IPS DF 4.7 (cell line): ENCODE measurements at regions not wholly inside any gene's neighbourhood (a gene's known extent, or its start where the extent isn't known, plus 50 kb on each side); places are given as distances from the start of the nearest gene placed in this dataset.

Experiments
- DNase-seq: peaks from one replicate; pipeline ENCODE4 v3.0.0-alpha.2; 2013; ENCODE audit warnings: low spot score; ENCODE audit errors: extremely low read depth

GRCh38 chr11:103661991-103662390 lies 374.4 kb upstream of the DDI1 start:
- no peak for DNase-seq

DNA sequence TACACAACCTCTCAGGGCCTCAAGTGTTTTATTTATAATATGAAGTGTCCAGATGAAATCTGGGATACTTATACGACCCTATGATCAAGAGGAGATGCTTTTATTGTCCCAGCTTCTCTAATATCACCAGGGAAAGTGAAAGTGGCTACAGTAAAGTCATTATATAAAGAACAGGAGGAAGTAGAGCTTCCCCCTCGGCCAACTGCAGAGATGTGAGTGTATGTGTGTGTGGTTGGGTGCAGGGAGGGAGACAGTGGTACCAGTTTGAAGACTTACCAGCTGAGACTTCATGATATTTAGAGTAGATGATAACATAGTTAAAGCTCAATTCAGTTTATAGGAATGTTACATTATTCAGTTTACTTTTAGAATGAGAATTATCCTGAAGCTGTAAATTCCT lies 373.6 kb upstream of the DDI1 start:
- DNase-seq, result no peak

GRCh38 chr11:103668859-103669258 lies 367.6 kb upstream of the DDI1 start:
- no peak for DNase-seq

DNA sequence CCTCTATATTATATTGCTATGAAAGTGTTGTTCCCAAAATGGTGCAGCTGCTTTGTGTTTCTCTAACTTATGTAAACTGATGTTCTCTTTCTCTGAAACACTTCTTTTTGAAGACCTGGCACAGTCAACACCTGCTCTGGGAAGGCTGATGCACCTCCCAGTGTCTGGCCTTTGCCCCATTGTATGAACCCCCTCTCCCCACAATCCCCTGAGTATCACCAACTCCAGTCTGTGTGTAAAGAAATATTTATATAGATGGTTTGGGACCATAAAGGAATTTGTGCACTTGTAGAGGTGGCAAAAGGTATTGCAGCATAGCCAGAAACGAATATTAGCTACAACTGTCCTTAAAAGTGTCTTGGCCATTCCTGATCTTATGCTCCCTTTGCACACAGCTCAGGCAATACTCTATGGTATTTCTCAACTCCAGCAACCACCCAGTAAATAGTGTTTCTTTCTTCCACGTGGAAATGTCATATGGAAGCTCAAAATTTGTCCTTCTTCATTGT lies 365.2 kb upstream of the DDI1 start:
- no peak for DNase-seq

- DNase-seq, result no peak
These were observed 362.7 kb upstream of the DDI1 start for GRCh38 chr11:103673773-103674172.

DNA sequence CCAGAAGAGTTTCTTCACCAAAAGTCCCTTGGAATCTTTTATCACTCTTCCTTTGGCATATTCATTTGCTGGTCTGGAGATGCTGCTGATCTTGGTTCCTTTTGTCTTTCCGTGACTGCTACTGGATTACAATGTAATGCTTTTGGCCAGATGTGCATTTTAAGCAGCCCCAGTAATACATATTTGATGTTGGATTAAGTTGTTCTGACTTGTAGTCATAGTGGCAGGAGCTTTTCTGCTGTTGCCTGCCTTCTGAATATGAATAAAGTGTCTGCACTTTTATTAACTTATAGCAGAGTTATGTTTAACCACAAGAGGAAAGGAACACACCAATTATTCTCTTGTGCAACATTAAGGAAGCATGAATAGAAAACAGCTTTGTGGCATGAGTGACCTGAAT lies 360.0 kb upstream of the DDI1 start:
- DNase-seq, result no peak

DNA sequence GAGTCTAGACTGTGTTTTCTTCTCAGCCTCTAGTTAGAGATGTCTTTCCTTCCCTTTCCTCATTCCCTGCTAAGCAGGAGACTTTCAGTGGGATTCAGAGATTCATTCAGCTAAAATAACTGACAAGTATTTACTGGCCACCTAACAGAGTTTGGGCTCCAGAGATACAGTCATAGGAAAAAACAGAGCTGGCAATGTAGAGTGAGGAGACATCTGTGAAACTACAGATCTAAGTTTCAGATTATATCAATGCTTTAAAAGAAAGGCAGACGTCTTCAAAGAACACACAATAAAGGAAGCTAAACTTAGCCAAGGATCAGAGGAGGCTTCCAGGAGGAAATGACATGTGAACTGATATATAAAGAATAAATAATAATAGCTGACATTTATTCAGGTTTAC lies 355.6 kb upstream of the DDI1 start:
- no peak for DNase-seq

DNA sequence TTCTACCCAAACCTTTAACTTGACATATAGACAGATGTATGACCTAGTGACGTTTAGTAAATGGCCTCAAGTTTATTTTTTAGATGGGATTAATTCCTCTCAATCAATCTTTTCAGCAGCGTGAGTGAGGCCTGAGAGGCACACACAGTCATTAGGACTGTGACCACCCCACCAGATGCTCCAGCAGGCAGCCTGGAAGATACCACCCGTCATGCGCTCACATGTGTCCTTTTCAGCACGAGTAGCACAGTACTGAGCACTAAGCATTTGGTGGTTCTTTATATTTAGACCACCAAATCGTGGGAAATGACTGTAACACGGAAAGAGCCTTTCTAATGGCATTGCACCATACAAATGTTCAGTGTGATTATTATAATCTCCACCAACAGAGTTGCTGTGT lies 354.6 kb upstream of the DDI1 start:
- no peak for DNase-seq

DNA sequence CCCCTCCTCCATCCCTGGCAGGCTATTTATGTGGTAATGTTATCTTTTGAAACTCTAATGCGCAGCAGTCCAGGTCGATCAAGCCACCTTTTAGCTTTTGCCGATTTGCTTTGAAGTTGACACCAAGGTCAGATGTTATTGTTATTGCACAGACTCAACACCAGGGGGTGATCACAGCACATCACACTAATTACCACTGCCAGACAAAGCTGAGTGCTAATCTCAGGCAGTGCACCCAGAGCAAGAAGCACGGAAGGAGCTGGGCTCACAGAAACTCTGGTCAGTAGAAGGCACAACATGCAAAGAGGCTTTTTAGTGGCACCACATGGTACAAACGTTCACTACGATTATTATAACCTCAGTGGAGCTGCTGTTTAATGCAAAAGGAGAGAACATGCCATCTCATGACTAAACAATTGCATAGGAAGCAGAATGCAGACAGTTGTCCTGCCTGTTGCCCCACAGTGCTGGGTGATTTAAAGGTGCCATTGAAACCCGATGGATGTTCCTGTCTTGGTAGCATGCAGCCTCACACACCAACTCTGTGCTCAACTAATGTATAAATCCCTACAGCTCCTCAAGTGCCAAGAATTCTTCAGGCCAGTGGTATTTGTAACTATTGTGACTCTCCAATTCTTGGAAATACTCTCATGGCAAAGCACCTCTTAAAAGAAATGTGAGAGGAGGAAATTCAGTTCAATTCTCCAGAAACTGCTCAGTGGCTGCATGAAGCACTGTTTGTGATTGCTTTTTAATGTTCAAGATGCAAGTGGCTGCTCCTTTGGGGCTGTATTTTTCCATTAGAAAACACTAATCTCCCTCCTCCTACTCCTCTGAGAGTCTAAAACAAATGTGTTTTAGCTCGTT lies 353.9 kb upstream of the DDI1 start:
- peak; percentile 92 for DNase-seq

DNA sequence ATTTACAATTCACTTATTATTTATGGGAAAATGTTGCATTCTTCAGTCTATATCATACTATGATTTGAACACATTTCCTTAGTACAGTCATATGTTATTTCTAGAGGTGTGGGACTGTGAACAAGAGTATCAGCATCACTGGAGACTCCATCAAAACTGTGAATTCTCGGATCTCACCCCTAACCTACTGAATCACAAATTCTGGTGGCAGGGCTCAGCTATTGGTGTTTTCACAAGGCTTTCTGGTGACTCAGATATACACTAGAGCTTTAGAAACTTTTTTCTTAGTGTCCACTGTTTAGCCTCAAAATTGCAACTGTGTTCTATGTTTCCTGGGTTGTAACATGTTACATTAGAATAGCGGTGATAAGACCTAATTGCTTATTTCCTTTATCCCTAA lies 352.9 kb upstream of the DDI1 start:
- no peak for DNase-seq

- no peak for DNase-seq
These were observed 347.5 kb upstream of the DDI1 start for GRCh38 chr11:103688924-103689323.

- no peak for DNase-seq
These were observed 346.1 kb upstream of the DDI1 start for GRCh38 chr11:103690356-103690755.

GRCh38 chr11:103696123-103696522 lies 340.3 kb upstream of the DDI1 start:
- DNase-seq, result no peak

GRCh38 chr11:103699216-103699615 lies 337.2 kb upstream of the DDI1 start:
- DNase-seq, result no peak

DNA sequence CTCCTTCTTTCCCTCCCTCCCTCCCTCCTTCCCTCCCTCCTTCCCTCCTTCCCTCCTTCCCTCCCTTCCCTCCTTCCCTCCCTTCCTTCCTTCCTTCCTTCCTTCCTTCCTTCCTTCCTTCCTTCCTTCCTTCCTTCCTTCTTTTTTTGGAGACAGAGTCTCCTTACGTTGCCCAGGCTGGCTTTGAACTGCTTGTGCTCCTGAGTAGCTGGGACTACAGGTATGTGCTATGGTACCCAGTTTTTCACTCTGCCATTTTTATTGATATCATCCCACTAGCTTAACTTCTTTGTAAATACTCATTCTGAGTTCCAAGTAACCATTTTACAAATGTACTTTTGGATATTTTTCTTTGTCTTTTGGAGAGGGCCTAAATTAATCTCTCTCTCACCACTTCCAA lies 336.8 kb upstream of the DDI1 start:
- no peak for DNase-seq

- DNase-seq, result no peak
These were observed 335.8 kb upstream of the DDI1 start for GRCh38 chr11:103700622-103701021.

DNA sequence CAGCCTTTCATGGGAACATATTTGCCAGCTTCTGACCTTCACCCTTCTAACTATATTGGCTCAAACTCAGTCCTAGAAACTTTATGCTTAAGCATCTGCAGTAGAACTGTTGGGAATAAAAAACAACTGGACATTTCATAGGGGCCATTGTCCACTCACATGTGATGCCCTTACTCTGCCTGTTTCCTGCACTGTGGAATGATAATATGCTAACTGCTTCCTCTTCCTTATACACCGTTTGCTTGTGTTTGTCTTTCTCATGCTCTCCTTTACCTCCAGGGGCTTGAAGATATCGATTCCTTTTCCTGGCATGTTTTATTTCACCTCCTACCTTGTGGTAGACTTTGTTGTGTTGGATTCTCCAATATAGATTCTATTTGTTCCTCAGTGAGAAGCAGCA lies 333.0 kb upstream of the DDI1 start:
- no peak for DNase-seq

DNA sequence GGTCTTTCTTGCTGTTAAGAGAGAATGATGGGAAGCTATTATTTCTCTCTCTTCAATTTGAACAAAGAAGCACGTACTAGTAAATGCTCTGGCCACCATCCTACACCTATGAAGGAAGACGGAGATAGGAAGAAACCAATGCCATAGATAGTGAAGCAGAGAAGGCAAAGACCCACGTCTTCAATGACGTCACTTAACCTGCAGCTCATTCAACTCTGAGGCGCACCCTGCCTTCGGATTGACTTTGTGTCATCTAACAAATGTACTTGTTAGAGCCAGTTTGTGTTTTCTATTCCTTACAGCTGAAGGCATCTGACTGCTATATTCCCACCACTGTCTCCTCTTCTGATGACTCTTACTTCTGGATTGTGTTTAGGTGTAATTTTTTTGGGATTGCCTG lies 332.5 kb upstream of the DDI1 start:
- DNase-seq, result no peak

DNA sequence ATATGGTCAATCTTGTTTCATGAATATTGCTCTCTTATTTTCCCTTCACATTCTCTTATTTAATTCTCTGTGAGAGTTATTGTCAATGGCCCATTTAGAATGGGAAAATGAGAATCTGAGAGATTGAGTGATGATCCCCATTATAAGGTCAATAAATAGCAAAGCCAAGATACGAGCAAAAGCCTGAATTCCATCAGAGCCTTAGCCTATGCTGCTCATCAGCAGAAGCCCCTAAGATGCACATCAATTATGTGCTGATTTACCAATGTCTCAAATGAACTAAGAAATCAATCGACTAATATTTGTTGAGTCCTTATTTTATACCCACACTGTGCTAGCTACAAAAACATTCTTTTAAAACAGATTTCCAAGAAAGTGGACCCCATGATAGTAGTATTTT lies 330.8 kb upstream of the DDI1 start:
- DNase-seq, result no peak

DNA sequence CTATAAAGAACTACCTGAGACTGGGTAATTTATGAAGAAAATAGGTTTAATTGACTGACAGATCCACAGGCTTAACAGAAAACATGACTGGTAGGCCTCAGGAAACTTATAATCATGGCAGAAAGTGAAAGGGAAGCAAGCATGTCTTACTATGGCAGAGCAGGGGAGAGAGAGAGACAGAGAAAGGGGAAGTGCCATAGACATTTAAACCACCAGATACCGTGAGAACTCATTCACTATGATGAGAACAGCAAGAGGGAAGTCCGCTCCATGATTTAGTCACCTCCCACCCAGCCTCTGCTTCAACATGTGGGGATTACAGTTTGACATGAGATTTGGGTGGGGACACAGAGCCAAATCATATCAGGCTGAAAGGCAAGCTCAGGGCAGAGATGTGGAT lies 327.1 kb upstream of the DDI1 start:
- no peak for DNase-seq

- DNase-seq, result no peak
These were observed 322.2 kb upstream of the DDI1 start for GRCh38 chr11:103714246-103714645.

DNA sequence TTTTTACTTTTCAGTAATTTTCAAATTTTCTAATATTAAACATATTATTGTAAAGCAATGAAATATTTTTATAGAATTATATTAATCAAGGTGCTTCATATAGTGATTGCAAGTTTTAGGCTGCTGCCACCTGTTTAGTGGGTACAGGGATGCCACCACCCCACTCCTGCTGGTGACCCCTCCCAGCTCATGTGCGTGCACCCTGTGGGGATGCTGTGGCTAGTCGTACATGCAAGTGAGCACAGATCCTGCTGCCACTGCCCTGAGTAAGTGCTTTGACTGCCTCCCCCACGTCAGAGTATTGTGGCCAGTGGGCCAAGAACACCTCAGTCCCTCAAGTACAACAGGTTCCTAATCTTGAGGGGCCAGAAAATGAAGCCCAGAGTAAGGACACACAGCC lies 320.1 kb upstream of the DDI1 start:
- DNase-seq, result no peak

- no peak for DNase-seq
These were observed 309.2 kb upstream of the DDI1 start for GRCh38 chr11:103727262-103727661.
